ENCODE measurements at regions not wholly inside any gene's neighbourhood (a gene's known extent, or its start where the extent isn't known, plus 50 kb on each side); places are given as distances from the start of the nearest gene placed in this dataset.

- Histone ChIP-seq H3K79me2 (ENCODE audit: insufficient read depth, low read length) (no peaks in the 10 kb centered on the region), H4K20me1 (ENCODE audit: insufficient read depth) (no peaks in the 10 kb centered on the region), H3K27me3 (ENCODE audit: insufficient read depth, low read length) (peaks cover 16% of the 10 kb centered on the region), H3K9me3 (ENCODE audit: control insufficient read depth in 1 of 2, insufficient read depth in 1 of 2, low read depth in 1 of 2, low read length in 2 of 2) (no peaks in the 10 kb centered on the region), H3K9ac (ENCODE audit: low read length) (no peak overlapping the region), H3K4me2 (ENCODE audit: low read length) (no peak overlapping the region), H3K27ac (ENCODE audit: low read depth, low read length) (no peak overlapping the region), H3K4me3 (replicated peaks in 1 of 2; ENCODE audit: low read depth in 1 of 2, low read length in 2 of 2) (no peak overlapping the region), H3K4me1 (ENCODE audit: control insufficient read depth in 1 of 2, insufficient read depth in 2 of 2, low read length in 2 of 2) (no peaks in the 10 kb centered on the region), H3K36me3 (ENCODE audit: control insufficient read depth in 1 of 2, insufficient read depth in 2 of 2, low read length in 2 of 2) (no peaks in the 10 kb centered on the region), H3K9me2 (ENCODE audit: insufficient read depth) (no peaks in the 10 kb centered on the region), H2AFZ (ENCODE audit: low read depth, low read length, poor library complexity, severe bottlenecking) (no peak overlapping the region)
- POLR2A ChIA-PET, result no interaction called here
- no peak for ATAC-seq
- RAD21 ChIA-PET (ENCODE audit: low non-redundant PET in 1 of 2, low total read pairs in 2 of 2, uncharacterized antibody in 2 of 2, unreplicated experiment in 2 of 2), result no interaction called here
- no peak for TF ChIP-seq YY1 (IDR thresholded peaks at IDR 0.05; ENCODE audit: extremely low read depth, insufficient replicate concordance, low read depth, low read length)
- no peak for TF ChIP-seq MAX (IDR thresholded peaks at IDR 0.05)
- no peak for TF ChIP-seq SIN3A (IDR thresholded peaks at IDR 0.05; ENCODE audit: low read depth)
- no peak for TF ChIP-seq ATF3 (IDR thresholded peaks at IDR 0.05)
- no peak for TF ChIP-seq EZH2 (IDR thresholded peaks at IDR 0.05)
- no peak for TF ChIP-seq ZNF274 (IDR thresholded peaks at IDR 0.05; ENCODE audit: low read depth, low read length)
- no peak for TF ChIP-seq ELF1 (IDR thresholded peaks at IDR 0.05; ENCODE audit: borderline replicate concordance, low read depth)
- no peak for TF ChIP-seq CBX3 (IDR thresholded peaks at IDR 0.05; ENCODE audit: low read depth)
- CTCF ChIA-PET, result no interaction called here
- intact Hi-C loops (cut with micrococcal nuclease), result no loop called here
- no TSS peak for BruUV-seq (replicated peaks)
- DNase-seq (ENCODE audit: low read depth, low spot score), result no peak
Measured at GRCh38 chr7:25574828-25575227, 346.5 kb upstream of the NPVF start.

DNA sequence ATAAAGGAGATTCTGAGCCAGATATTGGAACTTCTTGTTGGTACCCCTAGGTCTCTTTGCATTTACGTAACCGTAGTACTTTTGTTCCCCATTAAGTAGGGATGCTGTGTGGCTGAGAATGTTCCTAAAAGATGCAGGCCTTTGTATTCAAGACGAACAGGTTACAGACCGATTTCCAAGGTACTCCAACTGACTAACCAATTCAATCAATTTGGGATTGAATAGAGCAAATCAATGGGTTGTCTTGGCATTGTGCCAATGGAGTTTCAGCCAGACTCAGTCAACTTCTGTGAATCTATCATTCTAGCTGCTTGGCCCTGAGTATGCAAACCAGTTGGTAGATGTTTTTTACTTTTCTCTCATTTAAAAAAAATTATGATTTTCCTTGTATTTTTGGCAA lies 347.3 kb upstream of the NPVF start:
- no TSS peak for BruUV-seq (replicated peaks)
- no peak for DNase-seq (ENCODE audit: low read depth, low spot score)
- no peak for TF ChIP-seq EZH2 (IDR thresholded peaks at IDR 0.05)
- TF ChIP-seq CTCF (IDR thresholded peaks at IDR 0.05 in 2 of 3, conservative IDR thresholded peaks at IDR 0.05 in 1 of 3; ENCODE audit: borderline replicate concordance in 1 of 3, insufficient read depth in 1 of 3, low read depth in 2 of 3, low read length in 2 of 3), result no peak
- no peak for TF ChIP-seq SRF (IDR thresholded peaks at IDR 0.05; ENCODE audit: low read depth)
- no peak for TF ChIP-seq ATF3 (IDR thresholded peaks at IDR 0.05)
- no peak for TF ChIP-seq CEBPB (IDR thresholded peaks at IDR 0.05; ENCODE audit: low read depth)
- no peak for TF ChIP-seq EGR1 (IDR thresholded peaks at IDR 0.05; ENCODE audit: low read depth)
- TF ChIP-seq ZBTB33 (IDR thresholded peaks at IDR 0.05; ENCODE audit: extremely low read depth, insufficient replicate concordance, low read length), result no peak
- TF ChIP-seq ZNF274 (IDR thresholded peaks at IDR 0.05; ENCODE audit: low read depth, low read length), result no peak
- TF ChIP-seq ZFX (IDR thresholded peaks at IDR 0.05), result no peak

More for the DNA sequence above, 347.3 kb upstream of the NPVF start:
- Histone ChIP-seq H3K9me3 (ENCODE audit: control insufficient read depth in 1 of 2, insufficient read depth in 1 of 2, low read depth in 1 of 2, low read length in 2 of 2) (no peaks in the 10 kb centered on the region), H3K4me3 (replicated peaks in 1 of 2; ENCODE audit: low read depth in 1 of 2, low read length in 2 of 2) (no peak overlapping the region), H3K4me1 (ENCODE audit: control insufficient read depth in 1 of 2, insufficient read depth in 2 of 2, low read length in 2 of 2) (no peaks in the 10 kb centered on the region), H3K9me2 (ENCODE audit: insufficient read depth) (no peaks in the 10 kb centered on the region), H3K79me2 (ENCODE audit: insufficient read depth, low read length) (no peaks in the 10 kb centered on the region), H3K36me3 (ENCODE audit: control insufficient read depth in 1 of 2, insufficient read depth in 2 of 2, low read length in 2 of 2) (no peaks in the 10 kb centered on the region), H3K27me3 (ENCODE audit: insufficient read depth, low read length) (peaks cover 24% of the 10 kb centered on the region), H3K27ac (ENCODE audit: low read depth, low read length) (no peak overlapping the region), H3K9ac (ENCODE audit: low read length) (no peak overlapping the region), H2AFZ (ENCODE audit: low read depth, low read length, poor library complexity, severe bottlenecking) (no peak overlapping the region), H3K4me2 (ENCODE audit: low read length) (no peak overlapping the region), H4K20me1 (ENCODE audit: insufficient read depth) (no peaks in the 10 kb centered on the region)
- ATAC-seq, result no peak
- ChIA-PET RAD21 (ENCODE audit: low non-redundant PET in 1 of 2, low total read pairs in 2 of 2, uncharacterized antibody in 2 of 2, unreplicated experiment in 2 of 2) (no interaction called here), CTCF (no interaction called here), POLR2A (no interaction called here)
- intact Hi-C loops (cut with micrococcal nuclease), result no loop called here

Data from HCT116 (cell line).